WERI-Rb-1 (cell line): ENCODE measurements at regions not wholly inside any gene's neighbourhood (a gene's known extent, or its start where the extent isn't known, plus 50 kb on each side); places are given as distances from the start of the nearest gene placed in this dataset.
"Not testable (repeated sequence)": the region's sequence is repeated elsewhere in the genome, so short reads cannot be mapped to it uniquely, and the experiment has no call there.

ENCODE experiments used
- DNase-seq: peaks from one replicate; pipeline ENCODE4 v3.0.0-alpha.2; 2020
- H3K27ac ChIP-seq: fragments of 250-450 bp; sonication (Bioruptor Pico); 2 replicates; pipeline ENCODE4 v1.5.1; 2020; ENCODE audit warnings: mild to moderate bottlenecking, moderate library complexity
- H3K27me3 ChIP-seq: fragments of 250-450 bp; sonication (Bioruptor Pico); 2 replicates; pipeline ENCODE4 v1.5.1; 2021; ENCODE audit warnings: mild to moderate bottlenecking, low read depth, moderate library complexity; ENCODE audit not compliant: insufficient read depth, severe bottlenecking
- H3K36me3 ChIP-seq: fragments of 250-450 bp; sonication (Bioruptor Pico); 2 replicates; pipeline ENCODE4 v1.5.1; 2020; ENCODE audit warnings: mild to moderate bottlenecking, moderate library complexity
- H3K4me3 ChIP-seq: 2 replicates; pipeline ENCODE4 v1.5.1; 2011; ENCODE audit warnings: low read depth, mild to moderate bottlenecking, control low read depth, low read length
- H3K9me3 ChIP-seq: fragments of 250-450 bp; sonication (Bioruptor Pico); 2 replicates; pipeline ENCODE4 v1.5.1; 2021; ENCODE audit warnings: mild to moderate bottlenecking, moderate library complexity; ENCODE audit not compliant: severe bottlenecking
- CTCF ChIP-seq: IDR thresholded peaks from 2 replicates; pipeline ENCODE4 v1.5.1; 2011; ENCODE audit warnings: low read depth, mild to moderate bottlenecking, control low read depth, inconsistent platforms, low read length

GRCh38 chr13:42380420-42381164 lies 108.6 kb downstream of the AKAP11 start:
- H3K27ac ChIP-seq: no peak overlapping the region
- no peaks in the 10 kb centered on the region for H3K9me3 ChIP-seq
- no peak for DNase-seq
- TF ChIP-seq CTCF: no peak
- H3K36me3 ChIP-seq: no peaks in the 10 kb centered on the region
- H3K27me3 ChIP-seq: no peaks in the 10 kb centered on the region
- no peak overlapping the region for H3K4me3 ChIP-seq

GRCh38 chr13:42381165-42381425 lies 109.1 kb downstream of the AKAP11 start:
- Histone ChIP-seq H3K36me3 (no peaks in the 10 kb centered on the region), H3K27ac (no peak overlapping the region), H3K4me3 (no peak overlapping the region), H3K27me3 (no peaks in the 10 kb centered on the region), H3K9me3 (no peaks in the 10 kb centered on the region)
- DNase-seq: no peak
- TF ChIP-seq CTCF: no peak

GRCh38 chr13:42381426-42381825 lies 109.5 kb downstream of the AKAP11 start:
- H3K27ac ChIP-seq, H3K4me3 ChIP-seq, H3K36me3 ChIP-seq, H3K9me3 ChIP-seq, H3K27me3 ChIP-seq, DNase-seq: not testable (repeated sequence)

- Histone ChIP-seq H3K27ac (no peak overlapping the region), H3K9me3 (no peaks in the 10 kb centered on the region), H3K36me3 (no peaks in the 10 kb centered on the region), H3K27me3 (no peaks in the 10 kb centered on the region), H3K4me3 (no peak overlapping the region)
- DNase-seq: no peak
- TF ChIP-seq CTCF: no peak
Measured at GRCh38 chr13:42383025-42383424, 111.1 kb downstream of the AKAP11 start.

- no peak for DNase-seq
- H3K36me3 ChIP-seq: no peaks in the 10 kb centered on the region
- no peaks in the 10 kb centered on the region for H3K27me3 ChIP-seq
- H3K27ac ChIP-seq: no peak overlapping the region
- no peak for TF ChIP-seq CTCF
- H3K9me3 ChIP-seq: no peaks in the 10 kb centered on the region
- no peak overlapping the region for H3K4me3 ChIP-seq
Measured at GRCh38 chr13:42384265-42384664, 112.3 kb downstream of the AKAP11 start.

GRCh38 chr13:42388326-42388725 lies 116.4 kb downstream of the AKAP11 start:
- no peaks in the 10 kb centered on the region for H3K36me3 ChIP-seq
- no peak for TF ChIP-seq CTCF
- H3K27ac ChIP-seq: no peak overlapping the region
- H3K9me3 ChIP-seq: no peaks in the 10 kb centered on the region
- no peak overlapping the region for H3K4me3 ChIP-seq
- DNase-seq: no peak
- no peaks in the 10 kb centered on the region for H3K27me3 ChIP-seq
